Islet precursor cell (in vitro differentiated cells): ENCODE measurements at regions not wholly inside any gene's neighbourhood (a gene's known extent, or its start where the extent isn't known, plus 50 kb on each side); places are given as distances from the start of the nearest gene placed in this dataset.
A peak's percentile ranks its signal among the peaks of the same experiment; 100 is the strongest.

Experiments
- DNase-seq: peaks from one replicate; pipeline ENCODE4 v3.0.0-alpha.2; 2018

GRCh38 chr16:86396422-86396821, 113.9 kb upstream of the FOXF1 start:
- peak; percentile 64 for DNase-seq

GRCh38 chr16:86396901-86397311, 113.4 kb upstream of the FOXF1 start:
- DNase-seq: peak; percentile 91

- DNase-seq: no peak
Measured at GRCh38 chr16:86398201-86398600, 112.1 kb upstream of the FOXF1 start.

- no peak for DNase-seq
Measured at GRCh38 chr16:86398622-86399021, 111.7 kb upstream of the FOXF1 start.

GRCh38 chr16:86401126-86401525, 109.2 kb upstream of the FOXF1 start:
- DNase-seq: no peak

- no peak for DNase-seq
Measured at GRCh38 chr16:86403085-86403484, 107.2 kb upstream of the FOXF1 start.

GRCh38 chr16:86403541-86404163, 106.7 kb upstream of the FOXF1 start:
- DNase-seq: no peak

GRCh38 chr16:86404678-86405077, 105.6 kb upstream of the FOXF1 start:
- no peak for DNase-seq

GRCh38 chr16:86405319-86405718, 105.0 kb upstream of the FOXF1 start:
- DNase-seq: no peak

- DNase-seq: no peak
Measured at GRCh38 chr16:86406056-86406455, 104.3 kb upstream of the FOXF1 start.

- no peak for DNase-seq
Measured at GRCh38 chr16:86408685-86409084, 101.6 kb upstream of the FOXF1 start.

- no peak for DNase-seq
Measured at GRCh38 chr16:86410081-86410480, 100.2 kb upstream of the FOXF1 start.

- DNase-seq: no peak
Measured at GRCh38 chr16:86410529-86410928, 99.8 kb upstream of the FOXF1 start.

- no peak for DNase-seq
Measured at GRCh38 chr16:86411897-86412296, 98.4 kb upstream of the FOXF1 start.

- DNase-seq: no peak
Measured at GRCh38 chr16:86414991-86415740, 95.2 kb upstream of the FOXF1 start.

- DNase-seq: no peak
Measured at GRCh38 chr16:86418981-86419380, 91.3 kb upstream of the FOXF1 start.

- DNase-seq: no peak
Measured at GRCh38 chr16:86419518-86419917, 90.8 kb upstream of the FOXF1 start.

- DNase-seq: no peak
Measured at GRCh38 chr16:86421995-86422394, 88.3 kb upstream of the FOXF1 start.

GRCh38 chr16:86424398-86424797, 85.9 kb upstream of the FOXF1 start:
- DNase-seq: no peak

- DNase-seq: no peak
Measured at GRCh38 chr16:86424985-86425384, 85.3 kb upstream of the FOXF1 start.

GRCh38 chr16:86426063-86426642, 84.2 kb upstream of the FOXF1 start:
- no peak for DNase-seq

- DNase-seq: no peak
Measured at GRCh38 chr16:86427433-86427851, 82.9 kb upstream of the FOXF1 start.

- DNase-seq: no peak
Measured at GRCh38 chr16:86428729-86429517, 81.4 kb upstream of the FOXF1 start.

GRCh38 chr16:86429663-86430062, 80.7 kb upstream of the FOXF1 start:
- DNase-seq: no peak
